HG03025 (cell line): ENCODE measurements at regions not wholly inside any gene's neighbourhood (a gene's known extent, or its start where the extent isn't known, plus 50 kb on each side); places are given as distances from the start of the nearest gene placed in this dataset.
A peak's percentile ranks its signal among the peaks of the same experiment; 100 is the strongest.

Experiments used
- ATAC-seq: cut with Tn5 transposase; IDR thresholded peaks from one replicate; pipeline ENCODE4 v1.9.1; 2021; ENCODE audit warnings: mild to moderate bottlenecking, moderate library complexity; ENCODE audit not compliant: unreplicated experiment, low FRiP score

GRCh38 chr1:48164571-48164970 is 57.9 kb upstream of the SLC5A9 start:
- no peak for ATAC-seq

DNA sequence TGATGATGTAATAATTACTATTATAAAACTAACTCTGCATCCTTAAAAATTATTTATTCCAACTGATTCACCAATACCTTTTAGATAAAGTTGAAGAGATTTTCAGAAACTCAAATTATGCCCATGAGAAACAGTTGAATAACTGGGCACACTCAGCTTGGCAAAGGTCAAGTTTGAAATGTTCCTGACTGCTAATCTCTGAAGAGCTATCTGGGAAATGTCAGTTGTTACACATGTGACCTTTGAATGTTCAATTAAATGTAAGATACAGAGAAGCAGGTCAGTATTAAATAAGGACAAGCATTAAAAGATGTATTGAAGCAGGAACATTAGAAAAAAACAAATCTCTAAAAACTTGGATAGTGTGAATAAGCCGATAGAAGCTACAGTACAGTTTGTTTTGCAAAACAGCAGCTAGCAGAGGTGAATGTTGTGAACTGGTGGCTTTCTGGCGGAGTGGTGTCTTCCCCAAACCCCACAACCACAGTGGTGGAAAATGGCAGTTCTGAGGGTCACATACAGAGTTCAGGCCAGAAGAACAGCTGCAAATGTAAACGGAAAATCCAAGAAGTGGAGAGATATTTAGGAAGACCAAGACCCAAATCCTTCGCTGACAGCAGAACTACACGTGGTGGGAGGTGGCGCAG is 61.9 kb upstream of the SLC5A9 start:
- ATAC-seq, result no peak

GRCh38 chr1:48139275-48139674 is 83.2 kb upstream of the SLC5A9 start:
- ATAC-seq, result no peak

GRCh38 chr1:48127735-48128685 is 94.5 kb upstream of the SLC5A9 start:
- ATAC-seq, result no peak

DNA sequence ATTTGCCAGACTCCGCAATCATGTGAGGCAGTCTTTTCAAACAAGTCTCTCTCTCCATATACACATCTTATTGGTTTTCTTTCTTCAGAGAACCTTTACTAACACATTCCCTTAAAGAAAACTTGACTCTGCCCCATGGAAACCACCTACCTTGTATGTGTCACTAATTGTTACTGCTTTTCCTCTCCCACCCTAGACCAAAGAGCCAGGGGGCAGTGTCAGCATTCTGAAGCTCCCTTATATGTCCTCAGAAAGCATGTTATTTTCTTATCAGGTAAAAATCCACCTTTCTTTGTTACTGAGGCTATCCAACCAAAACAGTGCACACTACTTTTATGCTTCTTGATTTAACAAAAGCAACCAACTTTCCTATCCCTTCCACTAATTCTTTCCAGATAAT is 98.9 kb upstream of the SLC5A9 start:
- ATAC-seq, result no peak

DNA sequence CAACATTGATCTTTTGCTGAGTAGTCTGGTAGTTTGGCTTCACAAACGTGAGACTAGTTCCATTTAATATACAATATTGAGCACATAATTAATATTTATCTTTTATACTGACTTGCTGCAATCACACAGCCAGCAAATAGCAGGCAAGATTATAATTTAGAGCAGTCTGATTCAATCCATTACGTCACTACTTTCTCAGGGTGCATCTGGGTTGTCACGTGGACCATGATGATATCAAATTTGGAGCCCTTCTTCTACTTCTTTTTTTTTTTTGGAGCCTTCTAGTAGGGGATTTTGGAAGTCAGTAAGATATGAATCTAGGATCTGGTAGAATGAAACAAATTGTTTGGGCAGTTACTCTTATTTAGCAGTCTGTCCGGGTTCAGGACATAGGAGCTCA is 100.6 kb upstream of the SLC5A9 start:
- ATAC-seq, result no peak

- ATAC-seq, result no peak
These were observed 101.9 kb upstream of the SLC5A9 start for GRCh38 chr1:48120621-48121020.

- ATAC-seq, result no peak
These were observed 106.7 kb upstream of the SLC5A9 start for GRCh38 chr1:48115835-48116234.

DNA sequence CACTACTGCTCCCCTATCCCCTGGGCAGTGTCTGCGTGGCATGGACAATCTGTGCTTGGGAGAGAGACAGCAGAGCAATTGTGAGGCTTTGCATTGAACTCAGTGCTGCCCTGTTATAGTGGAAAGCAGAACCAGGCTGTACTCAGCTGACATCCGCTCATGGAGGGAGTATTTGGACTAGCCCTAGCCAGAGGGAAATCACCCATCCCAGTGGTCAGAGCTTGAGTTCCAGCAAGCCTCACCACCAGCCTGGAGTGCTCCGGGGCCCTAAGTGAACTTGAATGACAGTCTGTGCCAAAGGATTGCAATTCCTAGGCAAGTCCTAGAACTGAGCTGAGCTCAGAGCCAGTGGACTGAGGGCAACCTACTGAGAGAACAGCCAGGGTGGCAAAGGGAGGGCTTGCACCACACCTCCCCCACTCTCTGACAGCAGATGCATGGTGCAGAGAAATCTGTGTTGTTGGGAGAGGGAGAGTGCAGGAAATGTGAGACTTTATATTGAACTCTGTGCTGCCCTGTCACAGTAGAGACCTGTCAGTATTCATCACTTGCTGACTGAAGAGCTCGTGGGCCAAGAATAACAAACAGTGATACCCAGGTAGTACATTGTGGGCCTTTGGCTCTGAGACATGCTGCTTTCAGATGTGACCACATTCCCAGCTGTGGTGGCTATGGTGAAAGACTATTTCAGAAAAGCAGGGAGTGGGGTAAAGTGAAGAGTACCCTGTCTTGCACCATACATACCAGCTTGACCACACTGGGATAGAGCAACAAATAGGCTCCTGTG is 107.7 kb upstream of the SLC5A9 start:
- ATAC-seq, result no peak

DNA sequence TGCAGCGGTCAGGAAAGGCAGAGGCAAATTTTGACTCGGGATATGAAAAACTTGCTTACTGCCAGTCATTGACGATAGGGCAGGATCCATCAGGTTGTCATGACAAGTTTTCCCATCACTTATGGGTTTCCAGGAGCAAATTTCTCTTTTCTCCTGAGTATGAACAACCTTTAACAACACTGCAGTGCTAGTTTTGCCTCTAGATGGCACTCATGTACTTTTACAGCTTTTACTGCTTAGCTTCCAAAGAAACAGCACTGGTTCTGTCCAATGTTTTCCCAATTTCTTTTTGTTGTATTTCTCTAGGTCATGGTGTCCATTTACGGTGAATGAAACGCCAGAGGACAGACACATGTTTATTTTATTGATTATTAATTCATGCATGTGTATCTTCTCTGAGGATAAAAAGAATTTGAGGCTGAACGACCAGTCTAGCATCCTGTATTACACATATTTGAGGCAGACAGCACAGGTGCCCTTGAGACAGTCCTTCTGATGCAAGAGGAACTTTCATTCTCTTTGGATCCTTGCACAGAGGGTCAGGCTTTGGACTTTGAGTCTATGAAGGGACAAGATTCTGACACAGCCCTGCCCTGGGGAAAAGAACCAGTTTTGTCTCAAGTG is 112.3 kb upstream of the TRABD2B start:
- no peak for ATAC-seq

- no peak for ATAC-seq
These were observed 110.3 kb upstream of the TRABD2B start for GRCh38 chr1:48107516-48107915.

GRCh38 chr1:48106049-48106448 is 108.9 kb upstream of the TRABD2B start:
- no peak for ATAC-seq

DNA sequence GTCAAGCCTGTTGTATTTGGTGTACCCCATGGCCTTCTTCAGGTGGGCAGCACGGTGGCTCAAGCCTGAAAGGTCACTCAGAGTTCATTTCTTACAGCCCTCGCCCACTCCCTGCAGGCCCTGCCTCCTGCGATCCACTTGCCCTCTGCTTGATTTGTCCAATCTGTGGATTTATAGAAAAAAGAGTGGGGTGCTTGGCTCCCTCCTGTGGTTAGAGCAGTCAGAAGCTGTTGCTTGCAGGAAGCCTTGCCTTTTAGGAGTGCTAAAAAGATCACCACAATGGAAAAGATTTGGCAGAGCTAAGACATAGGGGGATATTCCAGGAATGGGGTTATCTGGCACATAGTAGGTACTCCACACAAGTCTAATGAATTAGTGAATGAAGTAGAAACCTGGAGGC is 108.0 kb upstream of the TRABD2B start:
- no peak for ATAC-seq

DNA sequence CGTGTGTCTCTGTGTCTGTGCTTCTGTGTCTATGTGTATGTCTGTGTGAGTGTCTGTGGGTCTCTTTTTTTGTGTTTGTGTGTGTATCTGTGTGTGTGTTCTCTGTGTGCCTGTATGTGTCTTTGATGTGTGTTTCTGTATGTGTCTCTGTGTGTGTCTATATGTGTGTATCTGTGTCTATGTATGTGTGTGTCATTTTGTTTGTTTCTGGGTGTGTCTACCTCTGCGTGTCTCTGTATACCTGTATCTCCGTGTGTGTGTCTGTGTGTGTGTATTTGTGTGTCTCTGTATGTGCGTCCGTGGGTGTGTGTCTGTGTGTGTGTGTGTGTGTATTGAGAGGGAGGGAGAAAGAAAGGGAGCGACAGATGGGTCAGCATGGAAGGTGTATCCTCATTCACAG is 106.3 kb upstream of the TRABD2B start:
- ATAC-seq, result no peak

DNA sequence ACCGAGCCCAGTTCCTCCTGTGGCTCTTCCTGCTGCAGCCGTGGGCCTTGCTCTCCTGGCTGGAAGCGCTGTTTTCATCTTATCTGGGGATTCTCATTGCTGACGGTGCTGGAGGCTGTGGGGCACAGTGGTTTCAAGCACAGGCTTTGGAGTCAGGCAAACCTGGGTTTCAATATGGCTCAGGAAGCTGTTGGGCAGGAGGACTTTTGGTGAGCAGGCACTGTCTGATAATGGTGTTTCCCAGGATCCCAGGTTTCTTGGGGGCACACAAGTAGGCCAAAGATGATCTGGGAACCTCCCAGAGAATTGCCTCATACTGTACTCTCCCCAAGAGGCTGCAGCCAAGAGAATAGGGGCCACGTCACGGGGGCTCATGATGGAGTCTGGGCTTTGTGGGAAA is 105.6 kb upstream of the TRABD2B start:
- no peak for ATAC-seq

- ATAC-seq, result no peak
These were observed 102.0 kb upstream of the TRABD2B start for GRCh38 chr1:48099072-48099773.

DNA sequence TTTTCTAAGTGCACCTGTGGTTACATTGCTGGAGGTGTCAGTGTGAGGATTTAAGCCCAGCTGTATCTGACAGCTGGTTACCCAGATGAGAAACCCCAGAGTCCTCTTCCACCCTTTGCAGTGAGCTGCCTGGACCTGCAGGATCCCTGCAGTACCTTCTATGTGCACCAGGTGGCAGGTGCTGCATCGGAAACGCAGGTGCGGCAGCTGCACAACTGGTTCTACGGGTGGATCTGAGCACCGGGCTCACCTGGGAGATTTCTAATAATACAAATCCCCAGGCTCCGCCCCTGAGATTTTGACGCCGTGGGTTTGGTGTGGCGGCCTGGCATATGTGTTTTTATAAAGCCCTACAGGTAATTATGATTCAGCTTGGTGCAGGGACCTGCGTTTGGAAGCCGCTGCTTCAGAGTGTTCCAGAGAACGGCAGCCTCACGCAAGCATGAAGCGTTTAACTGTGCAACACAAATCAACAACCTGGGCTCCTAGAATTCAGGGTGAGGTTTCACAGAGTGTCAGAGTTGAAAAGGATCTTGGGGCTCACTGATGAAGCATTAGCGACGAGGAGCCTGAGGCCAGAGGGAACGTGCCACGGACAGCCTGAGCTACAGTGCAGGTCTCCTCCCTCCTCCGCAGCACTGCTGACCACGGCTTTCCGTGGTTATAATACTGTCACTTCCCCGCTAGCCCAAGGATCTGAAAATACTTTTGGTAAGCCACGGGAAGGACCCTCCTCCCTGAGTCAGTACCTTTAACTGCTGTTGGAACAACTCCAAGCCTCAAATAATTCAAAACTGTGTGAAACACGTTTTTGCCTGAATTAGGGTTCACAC is 96.7 kb upstream of the TRABD2B start:
- ATAC-seq, result peak; percentile 88

- ATAC-seq, result no peak
These were observed 96.0 kb upstream of the TRABD2B start for GRCh38 chr1:48093147-48093546.

- no peak for ATAC-seq
These were observed 95.2 kb upstream of the TRABD2B start for GRCh38 chr1:48092401-48092800.
